Osteocyte (in vitro differentiated cells): ENCODE measurements at regions not wholly inside any gene's neighbourhood (a gene's known extent, or its start where the extent isn't known, plus 50 kb on each side); places are given as distances from the start of the nearest gene placed in this dataset.

Source experiments
- DNase-seq: peaks from one replicate; pipeline ENCODE4 v3.0.0; 2021; ENCODE audit warnings: mixed read lengths; ENCODE audit not compliant: unreplicated experiment; ENCODE audit errors: extremely low spot score
- H3K27ac Mint-ChIP-seq: one replicate; pipeline ENCODE4 v1.8.0; 2021; ENCODE audit warnings: mild to moderate bottlenecking, mixed read lengths; ENCODE audit not compliant: unreplicated experiment
- H3K27me3 Mint-ChIP-seq: one replicate; pipeline ENCODE4 v1.8.0; 2021; ENCODE audit warnings: mixed read lengths; ENCODE audit not compliant: unreplicated experiment
- H3K36me3 Mint-ChIP-seq: one replicate; pipeline ENCODE4 v1.8.0; 2021; ENCODE audit warnings: mixed read lengths; ENCODE audit not compliant: unreplicated experiment
- H3K4me1 Mint-ChIP-seq: one replicate; pipeline ENCODE4 v1.8.0; 2021; ENCODE audit warnings: mixed read lengths; ENCODE audit not compliant: unreplicated experiment
- H3K4me3 Mint-ChIP-seq: one replicate; pipeline ENCODE4 v1.8.0; 2021; ENCODE audit warnings: mild to moderate bottlenecking, moderate library complexity, mixed read lengths; ENCODE audit not compliant: unreplicated experiment
- H3K9me3 Mint-ChIP-seq: one replicate; pipeline ENCODE4 v1.8.0; 2021; ENCODE audit warnings: mixed read lengths; ENCODE audit not compliant: unreplicated experiment
- CTCF ChIP-seq: fragments of 200-600 bp; sonication (generic); IDR thresholded peaks from 2 replicates; pipeline ENCODE4 v1.5.0; 2021; ENCODE audit warnings: antibody characterized with exemption, mild to moderate bottlenecking, moderate library complexity

GRCh38 chr21:19853061-19853460 lies 1145.1 kb upstream of the NCAM2 start:
- Mint-ChIP-seq H3K9me3 (peaks cover 11% of the 10 kb centered on the region), H3K4me1 (no peaks in the 10 kb centered on the region), H3K4me3 (no peak overlapping the region), H3K27ac (no peak overlapping the region), H3K36me3 (no peaks in the 10 kb centered on the region), H3K27me3 (peaks cover 3% of the 10 kb centered on the region)
- no peak for DNase-seq
- no peak for TF ChIP-seq CTCF

- DNase-seq, result no peak
- no peak for TF ChIP-seq CTCF
- no peak overlapping the region for H3K27ac Mint-ChIP-seq
These were observed 1144.3 kb upstream of the NCAM2 start for GRCh38 chr21:19853709-19854575.

GRCh38 chr21:19855522-19855921 lies 1142.7 kb upstream of the NCAM2 start:
- TF ChIP-seq CTCF, result no peak
- no peak for DNase-seq
- Mint-ChIP-seq H3K27ac (no peak overlapping the region), H3K9me3 (peaks cover 9% of the 10 kb centered on the region), H3K4me3 (no peak overlapping the region), H3K27me3 (no peaks in the 10 kb centered on the region), H3K36me3 (no peaks in the 10 kb centered on the region), H3K4me1 (no peaks in the 10 kb centered on the region)

More at GRCh38 chr21:19853709-19854575, 1144.3 kb upstream of the NCAM2 start:
- Mint-ChIP-seq H3K9me3 (peaks cover 11% of the 10 kb centered on the region), H3K27me3 (no peaks in the 10 kb centered on the region), H3K36me3 (no peaks in the 10 kb centered on the region), H3K4me3 (no peak overlapping the region), H3K4me1 (no peaks in the 10 kb centered on the region)

- Mint-ChIP-seq H3K27ac (no peak overlapping the region), H3K4me3 (no peak overlapping the region), H3K36me3 (no peaks in the 10 kb centered on the region), H3K9me3 (no peaks in the 10 kb centered on the region), H3K4me1 (no peaks in the 10 kb centered on the region), H3K27me3 (no peaks in the 10 kb centered on the region)
- no peak for DNase-seq
- TF ChIP-seq CTCF, result no peak
These were observed 1133.7 kb upstream of the NCAM2 start for GRCh38 chr21:19864476-19864875.

GRCh38 chr21:19870682-19871081 lies 1127.5 kb upstream of the NCAM2 start:
- no peak for TF ChIP-seq CTCF
- Mint-ChIP-seq H3K27me3 (no peaks in the 10 kb centered on the region), H3K9me3 (peaks cover 8% of the 10 kb centered on the region), H3K36me3 (no peaks in the 10 kb centered on the region), H3K4me1 (no peaks in the 10 kb centered on the region), H3K27ac (no peak overlapping the region), H3K4me3 (no peak overlapping the region)
- no peak for DNase-seq
